ENCODE measurements at regions not wholly inside any gene's neighbourhood (a gene's known extent, or its start where the extent isn't known, plus 50 kb on each side); places are given as distances from the start of the nearest gene placed in this dataset.

- DNase-seq (ENCODE audit: low spot score) (peak; percentile 48), ATAC-seq (peak; percentile 90)
Measured at GRCh38 chr11:15481871-15482270, 367.1 kb downstream of the INSC start.

DNA sequence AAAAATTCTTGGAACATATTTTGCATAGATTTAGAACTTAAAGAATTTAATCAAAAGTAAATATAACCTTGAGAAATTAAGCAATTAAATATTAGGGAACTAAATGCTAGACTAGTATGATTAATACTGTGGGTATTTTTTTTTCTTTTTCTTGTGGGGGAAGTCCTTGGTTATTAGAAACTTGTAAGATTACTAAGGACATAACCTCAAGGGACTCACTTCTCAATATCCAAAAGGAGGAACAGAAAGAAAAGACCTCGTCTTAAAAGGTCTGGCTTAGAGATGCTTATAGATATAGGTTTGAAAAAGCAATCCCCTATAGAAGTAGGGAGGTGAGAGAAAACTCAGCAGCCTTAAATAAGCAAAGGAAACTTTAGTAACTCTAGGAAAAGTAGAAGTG lies 368.5 kb downstream of the INSC start:
- DNase-seq (ENCODE audit: low spot score) (no peak), ATAC-seq (no peak)

- no peak for DNase-seq (ENCODE audit: low spot score)
- no peak for ATAC-seq
Measured at GRCh38 chr11:15484398-15484797, 369.7 kb downstream of the INSC start.

GRCh38 chr11:15485432-15485831 lies 370.7 kb downstream of the INSC start:
- no peak for DNase-seq (ENCODE audit: low spot score)
- no peak for ATAC-seq

- no peak for ATAC-seq
- DNase-seq (ENCODE audit: low spot score) = no peak
Measured at GRCh38 chr11:15489281-15489680, 374.6 kb downstream of the INSC start.

DNA sequence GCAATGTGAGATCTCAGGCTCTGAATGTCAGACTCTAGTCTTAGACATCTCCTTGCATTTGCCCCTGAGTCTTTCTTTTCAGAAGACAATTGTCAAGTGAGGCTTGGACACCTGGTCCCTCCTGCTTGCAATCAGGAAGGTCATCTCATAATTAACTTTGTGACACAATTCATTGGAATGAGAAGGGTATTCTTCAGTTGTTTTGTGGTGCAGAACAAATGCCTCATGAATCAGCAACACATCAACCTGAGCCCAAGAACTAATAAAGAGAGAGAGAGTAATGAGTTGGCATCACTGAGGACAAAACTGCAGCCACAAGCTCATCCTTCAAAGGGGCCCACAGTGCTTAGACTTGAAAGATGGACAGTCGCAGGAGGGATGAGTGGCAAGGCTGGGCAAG lies 375.8 kb downstream of the INSC start:
- ATAC-seq = no peak
- no peak for DNase-seq (ENCODE audit: low spot score)

- DNase-seq (ENCODE audit: low spot score) = no peak
- ATAC-seq = no peak
Measured at GRCh38 chr11:15493066-15493465, 378.3 kb downstream of the INSC start.

DNA sequence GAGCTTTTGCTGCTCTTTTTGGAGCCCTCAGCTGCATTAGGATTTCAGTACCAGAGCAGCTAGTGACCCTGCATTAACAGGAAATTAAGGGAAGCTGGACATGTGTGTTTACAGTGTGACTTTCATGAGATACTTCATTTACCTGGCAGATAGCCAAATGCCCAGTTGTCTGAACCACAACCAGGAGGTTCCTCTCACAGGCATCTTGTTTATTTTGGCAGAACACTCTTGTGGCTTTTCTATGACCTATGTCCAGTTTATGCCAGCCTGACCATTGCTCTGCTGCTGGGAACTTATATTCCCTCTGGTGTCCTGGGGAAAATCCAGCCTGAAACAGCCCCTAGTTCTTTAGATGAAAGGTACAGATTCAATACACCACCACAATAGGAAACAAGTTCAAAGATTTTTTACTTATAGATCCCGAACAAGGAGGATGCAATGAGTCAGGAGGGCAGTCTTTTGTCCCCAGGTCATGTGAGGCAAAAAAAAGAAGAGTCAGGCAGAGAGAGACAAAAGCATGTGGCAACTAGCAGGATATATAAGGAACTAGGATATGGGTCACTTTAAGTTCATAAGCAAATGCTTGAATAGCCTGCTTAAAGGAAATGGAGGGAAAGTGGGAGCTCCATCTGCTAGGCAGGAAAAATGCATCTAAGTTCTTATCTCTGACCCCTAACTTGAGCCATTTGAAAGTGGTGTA lies 379.3 kb downstream of the INSC start:
- DNase-seq (ENCODE audit: low spot score) (peak; percentile 79), ATAC-seq (peak; percentile 80)

GRCh38 chr11:15494740-15495139 lies 380.0 kb downstream of the INSC start:
- ATAC-seq (no peak), DNase-seq (ENCODE audit: low spot score) (no peak)

DNA sequence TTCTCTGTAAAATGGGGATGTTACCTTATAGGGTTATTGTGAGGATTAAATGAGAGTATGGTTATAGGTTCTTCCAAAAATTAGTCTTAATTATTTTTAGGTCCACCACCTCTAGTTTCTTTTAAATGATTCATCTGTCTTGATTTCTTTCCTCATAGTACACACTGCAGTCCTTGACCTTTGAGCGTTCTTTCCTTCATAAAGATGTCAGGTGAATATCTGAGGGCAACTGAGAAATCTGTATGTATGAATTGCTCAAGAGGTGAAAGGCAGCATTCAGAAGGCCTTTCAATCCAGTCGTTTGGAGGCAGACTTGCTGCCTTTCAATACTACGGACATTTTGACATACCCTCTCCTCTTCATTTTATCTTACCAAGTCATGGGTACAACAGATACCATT lies 380.7 kb downstream of the INSC start:
- DNase-seq (ENCODE audit: low spot score) (no peak), ATAC-seq (no peak)

GRCh38 chr11:15497366-15497765 lies 382.6 kb downstream of the INSC start:
- peak; percentile 91 for DNase-seq (ENCODE audit: low spot score)
- ATAC-seq = peak; percentile 91

DNA sequence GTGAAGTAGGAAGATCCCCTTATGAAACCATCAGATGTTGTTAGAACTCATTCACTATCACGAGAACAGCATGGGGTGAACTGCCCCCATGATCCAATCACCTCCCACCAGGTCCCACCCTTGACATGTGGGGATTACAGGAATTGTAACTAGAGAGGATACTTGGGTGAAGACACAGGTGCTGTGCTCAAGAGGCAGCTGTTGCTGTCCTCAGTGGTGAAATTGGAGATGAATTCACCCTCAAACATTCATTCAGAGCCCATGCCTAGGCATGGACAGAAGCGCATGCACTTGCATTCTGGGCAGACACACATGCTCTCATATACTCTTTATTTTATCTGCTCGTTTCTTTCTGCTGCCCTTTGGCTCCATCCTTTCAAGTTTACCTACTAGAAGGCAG lies 385.0 kb downstream of the INSC start:
- no peak for DNase-seq (ENCODE audit: low spot score)
- ATAC-seq = no peak

DNA sequence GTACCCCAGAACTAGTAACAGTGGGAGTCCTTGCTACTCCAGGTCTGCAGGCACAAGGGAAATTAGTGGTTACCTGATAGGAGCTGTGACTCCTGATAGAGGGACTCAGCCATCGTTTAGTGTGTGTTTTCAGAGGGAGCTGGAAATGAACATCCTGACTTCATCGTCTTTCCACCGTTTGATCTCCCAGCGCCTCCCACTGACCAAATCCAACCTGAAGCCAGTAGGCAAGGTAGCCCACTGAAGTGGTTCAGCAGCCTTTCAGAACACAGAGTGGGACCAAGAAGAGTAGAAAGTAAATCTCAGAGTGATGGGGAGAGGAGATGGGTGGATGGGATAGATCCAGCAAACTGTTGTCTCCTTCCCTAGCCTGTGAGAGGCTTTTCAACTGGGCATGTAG lies 385.9 kb downstream of the INSC start:
- ATAC-seq (no peak), DNase-seq (ENCODE audit: low spot score) (no peak)

- DNase-seq (ENCODE audit: low spot score) = no peak
- ATAC-seq = no peak
Measured at GRCh38 chr11:15501566-15501965, 386.8 kb downstream of the INSC start.

DNA sequence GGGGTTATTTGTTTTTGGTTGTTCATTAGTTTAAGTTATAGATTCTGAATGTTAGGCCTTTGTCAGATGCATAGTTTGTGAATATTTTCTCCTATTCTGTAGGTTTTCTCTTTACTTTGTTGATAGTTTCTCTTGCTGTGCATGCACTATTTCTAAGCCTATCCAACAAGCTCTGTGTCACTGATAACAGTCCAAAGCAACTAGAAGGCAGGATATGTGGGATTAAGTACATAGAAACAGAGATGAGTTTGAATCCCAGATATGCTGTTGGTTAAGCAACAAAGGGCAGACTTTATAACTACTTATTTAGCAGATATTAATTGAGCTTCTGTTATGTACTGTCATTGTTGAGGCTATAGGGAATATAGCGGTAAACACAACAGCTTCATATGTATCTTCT lies 390.4 kb downstream of the INSC start:
- DNase-seq (ENCODE audit: low spot score) = no peak
- no peak for ATAC-seq

DNA sequence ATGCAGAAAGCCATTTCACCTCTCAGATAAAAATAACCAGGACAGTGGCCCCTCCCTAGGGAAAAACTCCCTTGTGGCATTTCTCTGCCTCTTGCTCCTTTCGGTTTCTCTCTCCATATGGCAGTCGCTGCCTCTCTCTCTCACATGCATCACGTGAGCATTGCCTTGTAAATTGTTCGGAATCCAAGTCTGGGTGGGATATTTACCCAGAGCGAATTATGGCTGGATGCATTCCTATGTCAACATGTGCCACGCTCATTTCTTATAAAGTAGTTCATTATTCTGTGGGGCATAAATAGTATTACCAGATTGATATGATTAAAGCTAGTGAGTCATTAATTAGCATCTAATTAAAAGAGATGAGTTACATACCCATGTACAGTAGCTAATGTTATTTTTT lies 392.9 kb downstream of the INSC start:
- peak; percentile 59 for ATAC-seq

DNA sequence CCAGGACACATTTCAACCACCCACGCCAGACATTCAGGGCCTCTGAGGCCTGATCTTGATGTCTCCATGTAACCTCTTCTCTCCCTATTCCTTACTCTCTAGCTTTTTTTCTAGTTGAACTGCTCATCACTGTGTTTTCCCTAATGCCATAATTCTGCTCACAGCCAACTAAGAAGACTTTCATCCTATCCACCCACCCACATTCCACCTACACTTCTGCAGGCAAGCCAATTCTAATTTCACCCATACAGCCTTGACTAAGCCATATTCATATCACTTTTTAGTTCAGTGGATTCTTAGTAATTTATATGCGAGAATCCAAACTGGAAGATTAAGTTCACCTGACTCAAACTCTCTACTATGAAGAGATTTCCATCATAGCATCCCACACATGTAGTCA lies 394.4 kb downstream of the INSC start:
- DNase-seq (ENCODE audit: low spot score) (no peak), ATAC-seq (no peak)

More for the DNA sequence above, 392.9 kb downstream of the INSC start:
- no peak for DNase-seq (ENCODE audit: low spot score)

DNA sequence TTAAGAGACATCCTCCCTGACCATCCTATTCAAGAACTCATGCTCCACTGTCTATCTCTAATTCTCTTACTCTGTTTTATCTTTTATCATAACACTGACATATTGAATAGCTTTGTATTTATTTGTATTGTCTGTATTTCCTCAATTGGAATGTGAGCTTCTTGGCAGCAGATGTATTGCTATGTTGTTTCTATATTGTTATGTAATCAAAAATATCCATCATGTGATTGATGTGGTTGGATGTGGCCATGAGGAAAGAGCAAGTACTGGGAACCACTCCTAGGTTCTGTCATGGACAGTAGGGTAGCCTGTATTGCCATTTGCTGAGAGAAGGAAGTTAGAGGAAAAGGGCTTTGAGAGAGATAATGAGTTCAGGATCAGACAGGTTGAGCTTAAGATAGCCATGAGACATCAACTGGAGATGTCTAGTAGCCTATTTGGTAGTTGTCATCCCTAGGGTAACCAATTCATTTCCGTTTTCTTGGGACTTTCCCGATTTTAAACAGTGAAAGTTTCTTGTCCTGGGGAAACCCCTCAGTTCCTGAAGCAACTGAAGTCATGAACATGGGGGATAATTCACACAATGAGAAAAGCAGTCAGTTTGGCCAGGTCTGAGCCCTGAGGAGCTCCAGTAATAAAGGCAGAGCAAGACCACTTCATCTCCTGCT lies 404.5 kb downstream of the INSC start:
- no peak for DNase-seq (ENCODE audit: low spot score)
- ATAC-seq = no peak

- ATAC-seq = no peak
- no peak for DNase-seq (ENCODE audit: low spot score)
Measured at GRCh38 chr11:15519911-15520310, 405.2 kb downstream of the INSC start.

GRCh38 chr11:15523543-15523942 lies 408.8 kb downstream of the INSC start:
- ATAC-seq (peak; percentile 28), DNase-seq (ENCODE audit: low spot score) (no peak)

- DNase-seq (ENCODE audit: low spot score) (peak; percentile 83), ATAC-seq (peak; percentile 79)
Measured at GRCh38 chr11:15525582-15525981, 410.9 kb downstream of the INSC start.

- peak; percentile 95 for ATAC-seq
- DNase-seq (ENCODE audit: low spot score) = peak; percentile 90
Measured at GRCh38 chr11:15526032-15526431, 411.3 kb downstream of the INSC start.
